ENCODE measurements at regions not wholly inside any gene's neighbourhood (a gene's known extent, or its start where the extent isn't known, plus 50 kb on each side); places are given as distances from the start of the nearest gene placed in this dataset.

- TF ChIP-seq, protein P1, sequence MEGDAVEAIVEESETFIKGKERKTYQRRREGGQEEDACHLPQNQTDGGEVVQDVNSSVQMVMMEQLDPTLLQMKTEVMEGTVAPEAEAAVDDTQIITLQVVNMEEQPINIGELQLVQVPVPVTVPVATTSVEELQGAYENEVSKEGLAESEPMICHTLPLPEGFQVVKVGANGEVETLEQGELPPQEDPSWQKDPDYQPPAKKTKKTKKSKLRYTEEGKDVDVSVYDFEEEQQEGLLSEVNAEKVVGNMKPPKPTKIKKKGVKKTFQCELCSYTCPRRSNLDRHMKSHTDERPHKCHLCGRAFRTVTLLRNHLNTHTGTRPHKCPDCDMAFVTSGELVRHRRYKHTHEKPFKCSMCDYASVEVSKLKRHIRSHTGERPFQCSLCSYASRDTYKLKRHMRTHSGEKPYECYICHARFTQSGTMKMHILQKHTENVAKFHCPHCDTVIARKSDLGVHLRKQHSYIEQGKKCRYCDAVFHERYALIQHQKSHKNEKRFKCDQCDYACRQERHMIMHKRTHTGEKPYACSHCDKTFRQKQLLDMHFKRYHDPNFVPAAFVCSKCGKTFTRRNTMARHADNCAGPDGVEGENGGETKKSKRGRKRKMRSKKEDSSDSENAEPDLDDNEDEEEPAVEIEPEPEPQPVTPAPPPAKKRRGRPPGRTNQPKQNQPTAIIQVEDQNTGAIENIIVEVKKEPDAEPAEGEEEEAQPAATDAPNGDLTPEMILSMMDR (IDR thresholded peaks at IDR 0.05), result no peak
- no peak for TF ChIP-seq POLR2A (IDR thresholded peaks at IDR 0.05)
Measured at GRCh38 chr21:16082038-16082816, 352.4 kb downstream of the USP25 start.
